ENCODE measurements at regions not wholly inside any gene's neighbourhood (a gene's known extent, or its start where the extent isn't known, plus 50 kb on each side); places are given as distances from the start of the nearest gene placed in this dataset.

DNA sequence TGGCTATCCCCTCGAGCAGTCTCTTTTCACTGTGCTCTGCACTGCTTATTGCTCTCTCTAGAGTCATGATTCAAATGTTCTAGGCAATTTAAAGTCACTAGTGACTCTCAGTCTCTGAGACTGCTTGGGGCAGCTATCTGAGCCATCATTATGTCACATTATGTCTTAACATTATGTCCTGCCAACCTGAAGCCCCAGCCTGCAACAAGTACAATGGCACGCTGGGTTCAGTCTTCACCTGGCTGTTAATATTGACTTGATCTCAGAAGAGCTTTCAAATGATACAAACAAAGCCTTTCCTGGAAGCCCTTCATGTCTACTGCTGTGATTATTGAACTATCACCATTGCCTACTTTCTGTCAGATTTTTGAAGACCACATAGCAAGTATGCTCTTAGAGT, 128.1 kb upstream of the GRM7 start:
- ChIA-PET CTCF (no interaction called here), POLR2A (no interaction called here)
- Histone ChIP-seq H3K4me3 (replicated peaks in 1 of 3; ENCODE audit: insufficient read depth in 1 of 3, low read depth in 1 of 3, low read length in 3 of 3) (no peak overlapping the region), H3K9ac (replicated peaks; ENCODE audit: extremely low read depth, insufficient read depth, low read length) (no peak overlapping the region), H4K20me1 (replicated peaks; ENCODE audit: control insufficient read depth, extremely low read depth, insufficient read depth, low read length) (no peaks in the 10 kb centered on the region), H3K27ac (ENCODE audit: insufficient read depth, low read depth, low read length) (no peak overlapping the region), H3K79me2 (ENCODE audit: control insufficient read depth, insufficient read depth, low read length) (no peaks in the 10 kb centered on the region), H3K9me1 (replicated peaks; ENCODE audit: control insufficient read depth, extremely low read depth, insufficient read depth, low read length) (no peaks in the 10 kb centered on the region), H3K36me3 (ENCODE audit: control insufficient read depth in 2 of 2, extremely low read depth in 1 of 2, insufficient read depth in 2 of 2, low read length in 2 of 2) (no peaks in the 10 kb centered on the region), H3K27me3 (ENCODE audit: control insufficient read depth in 2 of 2, insufficient read depth in 2 of 2, low read length in 2 of 2) (no peaks in the 10 kb centered on the region), H3K9me3 (replicated peaks; ENCODE audit: control insufficient read depth, insufficient read depth, low read length) (peaks cover 2% of the 10 kb centered on the region), H2AFZ (ENCODE audit: low read depth, low read length) (no peak overlapping the region), H3K4me1 (ENCODE audit: control insufficient read depth, extremely low read depth, insufficient read depth, low read length) (no peaks in the 10 kb centered on the region), H3K4me2 (ENCODE audit: insufficient read depth, low read length) (no peak overlapping the region)
- intact Hi-C loops (cut with micrococcal nuclease), result no loop called here
- no TSS peak for BruUV-seq (replicated peaks)
- no peak for FAIRE-seq
- TF ChIP-seq MYC (IDR thresholded peaks at IDR 0.05; ENCODE audit: low read depth, low read length), result no peak
- dilution Hi-C loops (cut with MboI; ENCODE audit: extremely low pct_ligation_motif_present, low sequenced_read_pairs), result no loop called here
- DNase-seq (ENCODE audit: low read depth, low spot score), result no peak

DNA sequence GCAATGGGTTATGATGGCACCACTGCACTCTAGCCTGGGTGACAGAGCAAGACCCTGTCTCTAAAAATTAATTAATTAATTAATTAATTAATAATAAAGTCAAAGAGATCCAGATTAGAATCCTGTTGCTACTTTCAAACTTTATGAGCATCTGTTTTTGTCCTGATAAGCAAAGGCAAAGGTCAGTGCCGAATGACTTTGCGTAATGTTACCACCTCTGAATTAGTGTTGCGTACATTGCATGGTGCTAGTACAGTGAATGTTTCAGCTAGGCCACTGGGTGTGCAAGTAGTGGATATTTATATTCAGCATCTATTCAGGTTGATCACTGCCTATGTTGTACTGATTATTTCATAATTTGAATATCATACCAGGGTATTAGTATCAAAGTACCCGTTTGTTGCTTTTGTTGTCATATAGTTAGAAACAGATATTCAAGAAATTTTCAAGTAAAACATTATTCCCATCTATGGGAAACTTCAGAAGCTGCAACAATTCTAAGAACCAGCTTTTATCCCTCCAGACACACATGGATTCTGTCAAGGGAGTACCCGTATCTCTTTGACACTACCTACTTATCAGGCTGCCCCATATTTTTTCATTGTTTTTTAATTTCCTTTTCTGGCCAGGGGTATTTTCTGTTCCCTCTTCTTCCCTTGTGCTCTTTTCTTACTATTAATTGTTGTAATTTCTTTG, 127.1 kb upstream of the GRM7 start:
- FAIRE-seq, result no peak
- H3K79me2 ChIP-seq (ENCODE audit: control insufficient read depth, insufficient read depth, low read length), result no peaks in the 10 kb centered on the region
- dilution Hi-C loops (cut with MboI; ENCODE audit: extremely low pct_ligation_motif_present, low sequenced_read_pairs), result no loop called here
- no peaks in the 10 kb centered on the region for H4K20me1 ChIP-seq (replicated peaks; ENCODE audit: control insufficient read depth, extremely low read depth, insufficient read depth, low read length)
- CTCF ChIA-PET, result no interaction called here
- H3K4me1 ChIP-seq (ENCODE audit: control insufficient read depth, extremely low read depth, insufficient read depth, low read length), result no peaks in the 10 kb centered on the region
- TF ChIP-seq POLR2A (IDR thresholded peaks at IDR 0.05; ENCODE audit: low read depth, low read length) (no peak), GATA2 (IDR thresholded peaks at IDR 0.05; ENCODE audit: insufficient read depth, insufficient read length, low read depth, low read length) (no peak), MYC (IDR thresholded peaks at IDR 0.05; ENCODE audit: low read depth, low read length) (no peak)
- TF ChIP-seq, protein P1, sequence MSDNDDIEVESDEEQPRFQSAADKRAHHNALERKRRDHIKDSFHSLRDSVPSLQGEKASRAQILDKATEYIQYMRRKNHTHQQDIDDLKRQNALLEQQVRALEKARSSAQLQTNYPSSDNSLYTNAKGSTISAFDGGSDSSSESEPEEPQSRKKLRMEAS (IDR thresholded peaks at IDR 0.05; ENCODE audit: insufficient read depth, insufficient read length), result no peak
- TF ChIP-seq, protein P2, sequence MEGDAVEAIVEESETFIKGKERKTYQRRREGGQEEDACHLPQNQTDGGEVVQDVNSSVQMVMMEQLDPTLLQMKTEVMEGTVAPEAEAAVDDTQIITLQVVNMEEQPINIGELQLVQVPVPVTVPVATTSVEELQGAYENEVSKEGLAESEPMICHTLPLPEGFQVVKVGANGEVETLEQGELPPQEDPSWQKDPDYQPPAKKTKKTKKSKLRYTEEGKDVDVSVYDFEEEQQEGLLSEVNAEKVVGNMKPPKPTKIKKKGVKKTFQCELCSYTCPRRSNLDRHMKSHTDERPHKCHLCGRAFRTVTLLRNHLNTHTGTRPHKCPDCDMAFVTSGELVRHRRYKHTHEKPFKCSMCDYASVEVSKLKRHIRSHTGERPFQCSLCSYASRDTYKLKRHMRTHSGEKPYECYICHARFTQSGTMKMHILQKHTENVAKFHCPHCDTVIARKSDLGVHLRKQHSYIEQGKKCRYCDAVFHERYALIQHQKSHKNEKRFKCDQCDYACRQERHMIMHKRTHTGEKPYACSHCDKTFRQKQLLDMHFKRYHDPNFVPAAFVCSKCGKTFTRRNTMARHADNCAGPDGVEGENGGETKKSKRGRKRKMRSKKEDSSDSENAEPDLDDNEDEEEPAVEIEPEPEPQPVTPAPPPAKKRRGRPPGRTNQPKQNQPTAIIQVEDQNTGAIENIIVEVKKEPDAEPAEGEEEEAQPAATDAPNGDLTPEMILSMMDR (IDR thresholded peaks at IDR 0.05; ENCODE audit: extremely low read depth in 1 of 2, insufficient read depth in 1 of 2, low read depth in 1 of 2, low read length in 2 of 2), result no peak
- H3K27ac ChIP-seq (ENCODE audit: insufficient read depth, low read depth, low read length), result no peak overlapping the region
- no peak for DNase-seq (ENCODE audit: low read depth, low spot score)
- H3K36me3 ChIP-seq (ENCODE audit: control insufficient read depth in 2 of 2, extremely low read depth in 1 of 2, insufficient read depth in 2 of 2, low read length in 2 of 2), result no peaks in the 10 kb centered on the region
- no peak overlapping the region for H3K4me3 ChIP-seq (replicated peaks in 1 of 3; ENCODE audit: insufficient read depth in 1 of 3, low read depth in 1 of 3, low read length in 3 of 3)
- H2AFZ ChIP-seq (ENCODE audit: low read depth, low read length), result no peak overlapping the region
- BruUV-seq (replicated peaks), result no TSS peak
- H3K9ac ChIP-seq (replicated peaks; ENCODE audit: extremely low read depth, insufficient read depth, low read length), result no peak overlapping the region
- POLR2A ChIA-PET, result no interaction called here
- H3K4me2 ChIP-seq (ENCODE audit: insufficient read depth, low read length), result no peak overlapping the region
- intact Hi-C loops (cut with micrococcal nuclease), result no loop called here
- peaks cover 2% of the 10 kb centered on the region for H3K9me3 ChIP-seq (replicated peaks; ENCODE audit: control insufficient read depth, insufficient read depth, low read length)
- H3K27me3 ChIP-seq (ENCODE audit: control insufficient read depth in 2 of 2, insufficient read depth in 2 of 2, low read length in 2 of 2), result no peaks in the 10 kb centered on the region
- H3K9me1 ChIP-seq (replicated peaks; ENCODE audit: control insufficient read depth, extremely low read depth, insufficient read depth, low read length), result no peaks in the 10 kb centered on the region

Data from endothelial cell of umbilical vein (primary cell).